Astrocyte of the cerebellum (primary cell): ENCODE measurements at regions not wholly inside any gene's neighbourhood (a gene's known extent, or its start where the extent isn't known, plus 50 kb on each side); places are given as distances from the start of the nearest gene placed in this dataset.

Experiments
- DNase-seq: peaks from one replicate; pipeline ENCODE4 v3.0.0-alpha.2; 2011; ENCODE audit warnings: low read depth
- H3K4me3 ChIP-seq: 2 replicates; pipeline ENCODE4 v1.5.1; 2011; ENCODE audit warnings: mild to moderate bottlenecking, low read depth, low read length, moderate library complexity
- CTCF ChIP-seq: IDR thresholded peaks from 2 replicates; pipeline ENCODE4 v1.5.1; 2012; ENCODE audit warnings: low read length, low read depth, moderate library complexity, mild to moderate bottlenecking; ENCODE audit errors: missing control alignments
- in situ Hi-C: cut with HindIII; loops from 2 replicates; pipeline ENCODE4 v1.10.0; 2017; ENCODE audit warnings: low sequenced_read_pairs

GRCh38 chr5:135249658-135250057 lies 149.4 kb downstream of the MACROH2A1 start:
- no peak for TF ChIP-seq CTCF
- in situ Hi-C loops: no loop called here
- H3K4me3 ChIP-seq: no peak overlapping the region
- no peak for DNase-seq

DNA sequence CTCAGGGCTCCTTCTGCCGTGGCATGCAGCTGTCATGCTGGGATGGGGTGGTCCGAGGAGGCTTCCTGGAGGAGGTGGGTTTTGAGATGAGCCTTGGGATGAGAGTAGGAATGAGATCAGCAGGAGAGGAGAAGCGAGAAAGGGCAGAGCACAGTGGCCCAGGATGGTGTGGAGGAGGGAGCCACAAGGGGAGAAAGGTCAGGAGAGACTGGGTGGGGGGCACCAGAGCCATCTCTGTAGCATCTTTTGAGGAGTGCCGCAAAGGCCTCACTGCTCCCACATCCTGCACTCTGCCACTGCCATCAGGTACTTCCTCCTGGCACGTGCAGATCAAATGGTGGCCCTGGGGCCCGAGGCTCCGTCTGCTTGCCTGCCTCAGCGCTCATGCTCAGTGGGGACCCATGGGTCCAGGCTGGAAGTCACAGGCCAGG lies 150.2 kb downstream of the MACROH2A1 start:
- DNase-seq: no peak

DNA sequence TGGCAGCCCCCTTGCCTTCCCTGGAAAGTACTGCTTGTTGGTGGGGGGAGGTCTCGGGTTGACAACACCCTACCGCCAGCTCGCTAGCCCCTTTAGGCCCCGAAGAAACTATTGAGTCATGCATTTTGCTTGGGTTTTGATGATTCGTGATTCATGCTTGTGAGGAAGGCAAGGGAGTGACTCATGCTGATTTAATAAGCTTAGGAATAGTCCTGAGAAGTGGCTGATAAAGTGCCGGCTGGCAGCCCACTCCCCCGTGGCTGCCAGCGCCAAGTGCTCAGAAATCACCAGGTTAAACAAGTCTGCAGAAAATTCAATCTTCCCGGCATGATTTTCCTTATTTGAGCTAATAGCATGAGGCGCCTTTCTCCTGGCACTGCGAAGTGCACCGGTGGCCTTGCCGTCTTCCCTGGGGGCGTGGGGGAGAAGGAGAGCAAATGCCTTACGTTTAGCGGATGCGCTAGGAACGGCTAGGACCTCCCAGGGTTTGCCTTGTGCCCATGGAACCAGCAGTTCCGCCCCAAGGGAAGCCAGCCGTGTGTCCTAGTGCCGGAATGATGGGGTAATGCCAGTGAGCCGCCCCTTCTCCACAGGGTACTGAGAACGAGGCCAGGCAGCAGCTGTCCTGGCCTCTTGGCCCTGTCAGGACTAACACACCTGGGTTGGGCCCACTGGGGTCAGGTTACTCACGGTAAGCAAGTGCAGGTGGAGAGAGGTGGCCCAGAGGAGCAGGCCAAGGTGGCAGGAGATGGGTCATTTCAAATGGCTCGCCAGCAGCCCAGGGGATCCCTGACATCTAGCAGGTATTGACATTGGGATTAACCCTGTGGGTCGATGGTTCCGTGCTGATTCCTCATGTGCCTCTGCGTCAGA lies 151.9 kb downstream of the MACROH2A1 start:
- peak; percentile 86 for DNase-seq
- in situ Hi-C loops: no loop called here
- no peak for TF ChIP-seq CTCF
- H3K4me3 ChIP-seq: no peak overlapping the region

More for the DNA sequence above, 150.2 kb downstream of the MACROH2A1 start:
- in situ Hi-C loops: no loop called here
- TF ChIP-seq CTCF: no peak
- no peak overlapping the region for H3K4me3 ChIP-seq

GRCh38 chr5:135246605-135246922 lies 152.5 kb downstream of the MACROH2A1 start:
- no peak for TF ChIP-seq CTCF
- DNase-seq: no peak
- H3K4me3 ChIP-seq: no peak overlapping the region
- in situ Hi-C loops: no loop called here

DNA sequence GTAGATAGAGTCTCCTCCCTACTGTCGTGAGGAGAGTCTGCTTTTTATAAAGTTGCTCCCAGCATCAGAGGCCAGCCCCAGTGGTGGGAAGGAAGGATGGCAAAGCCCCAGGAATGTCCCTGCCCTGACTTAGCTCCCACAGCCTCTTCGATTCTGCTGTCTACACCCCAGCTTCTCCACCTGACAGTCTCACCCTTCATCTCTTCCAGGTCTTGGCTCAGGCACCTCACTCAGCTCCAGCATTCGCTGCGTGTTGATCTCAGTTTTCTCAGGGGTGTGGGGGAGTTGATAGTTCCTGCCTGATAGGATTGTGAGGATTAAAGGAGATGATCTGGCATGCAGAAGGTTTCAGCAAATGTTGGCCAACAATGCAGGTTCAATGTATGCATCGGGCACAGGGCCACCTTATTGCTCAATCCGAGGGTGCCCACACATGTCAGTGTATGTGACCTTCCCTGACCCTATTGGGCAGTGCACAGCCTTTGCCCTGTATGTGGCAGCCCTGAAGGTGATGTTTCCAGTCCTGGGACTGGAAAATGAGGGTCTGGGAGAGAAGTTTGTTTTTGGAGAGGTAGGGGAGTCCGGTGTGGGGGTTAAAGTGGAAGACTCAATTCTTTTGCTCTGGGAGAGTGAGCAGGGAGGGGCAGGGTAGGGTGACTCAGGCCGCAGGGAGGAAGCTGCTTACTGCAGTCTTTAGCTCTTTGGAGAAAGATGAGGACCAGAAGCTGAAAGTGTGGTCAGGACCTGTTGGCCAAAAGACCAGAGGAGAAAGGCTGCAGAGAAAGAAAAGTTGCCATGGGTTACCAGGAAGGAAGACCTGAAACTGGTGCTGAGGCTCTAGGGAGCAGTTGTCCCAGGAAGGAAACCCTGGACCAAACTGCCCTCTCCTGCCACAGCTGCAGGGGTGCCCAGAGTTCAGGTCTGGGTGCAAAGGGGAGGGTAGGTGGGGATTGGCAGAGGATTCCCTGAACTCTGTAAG lies 153.2 kb downstream of the MACROH2A1 start:
- in situ Hi-C loops: no loop called here
- H3K4me3 ChIP-seq: no peak overlapping the region
- TF ChIP-seq CTCF: no peak
- no peak for DNase-seq

GRCh38 chr5:135244620-135245021 lies 154.4 kb downstream of the MACROH2A1 start:
- no peak for DNase-seq
- no peak overlapping the region for H3K4me3 ChIP-seq
- in situ Hi-C loops: no loop called here
- no peak for TF ChIP-seq CTCF
